Endodermal cell (in vitro differentiated cells): ENCODE measurements at regions not wholly inside any gene's neighbourhood (a gene's known extent, or its start where the extent isn't known, plus 50 kb on each side); places are given as distances from the start of the nearest gene placed in this dataset.
A peak's percentile ranks its signal among the peaks of the same experiment; 100 is the strongest.

Experiments
- DNase-seq: peaks from one replicate; pipeline ENCODE4 v3.0.0-alpha.2; 2017
- H3K27ac ChIP-seq: 2 replicates; pipeline ENCODE4 v1.5.1; 2013; ENCODE audit warnings: mild to moderate bottlenecking, low read depth, low read length, moderate library complexity
- H3K27me3 ChIP-seq: 2 replicates; pipeline ENCODE4 v1.6.1; 2013; ENCODE audit warnings: mild to moderate bottlenecking, low read length, moderate library complexity; ENCODE audit not compliant: insufficient read depth, control insufficient read depth, poor library complexity, severe bottlenecking
- H3K36me3 ChIP-seq: 2 replicates; pipeline ENCODE4 v1.7.0; 2013; ENCODE audit warnings: mild to moderate bottlenecking, low read length, moderate library complexity; ENCODE audit not compliant: control insufficient read depth, insufficient read depth
- H3K4me1 ChIP-seq: one replicate; pipeline ENCODE4 v1.7.0; 2013; ENCODE audit warnings: low read length; ENCODE audit not compliant: control insufficient read depth, insufficient read depth
- H3K4me3 ChIP-seq: 2 replicates; pipeline ENCODE4 v1.5.1; 2013; ENCODE audit warnings: mild to moderate bottlenecking, low read length, moderate library complexity
- H3K9ac ChIP-seq: 2 replicates; pipeline ENCODE4 v1.6.1; 2013; ENCODE audit warnings: mild to moderate bottlenecking, low read length, moderate library complexity; ENCODE audit not compliant: poor library complexity, severe bottlenecking; ENCODE audit errors: extremely low read depth
- H3K9me3 ChIP-seq: 2 replicates; pipeline ENCODE4 v1.6.1; 2013; ENCODE audit warnings: mild to moderate bottlenecking, low read length, moderate library complexity; ENCODE audit not compliant: control insufficient read depth
- H3K27ac Mint-ChIP-seq: 2 replicates; pipeline ENCODE4 v1.8.0; 2020; ENCODE audit warnings: mixed read lengths
- H3K27me3 Mint-ChIP-seq: 2 replicates; pipeline ENCODE4 v1.8.0; 2021; ENCODE audit warnings: mild to moderate bottlenecking, mixed read lengths; ENCODE audit not compliant: insufficient read depth
- H3K36me3 Mint-ChIP-seq: 2 replicates; pipeline ENCODE4 v1.8.0; 2020; ENCODE audit warnings: low read depth, mixed read lengths
- H3K4me1 Mint-ChIP-seq: 2 replicates; pipeline ENCODE4 v1.8.0; 2020; ENCODE audit warnings: mixed read lengths
- H3K4me3 Mint-ChIP-seq: 2 replicates; pipeline ENCODE4 v1.8.0; 2020; ENCODE audit warnings: mild to moderate bottlenecking, moderate library complexity, mixed read lengths
- H3K9me3 Mint-ChIP-seq: 2 replicates; pipeline ENCODE4 v1.8.0; 2020; ENCODE audit warnings: mild to moderate bottlenecking, mixed read lengths
- CTCF ChIP-seq: fragments of 200-600 bp; sonication (generic); conservative IDR thresholded peaks from 2 replicates; pipeline ENCODE4 v1.5.0; 2021; ENCODE audit warnings: antibody characterized with exemption, mild to moderate bottlenecking
- WGBS, 2 experiments: methylation state at CpG; one replicate each; pipeline versions ENCODE4 v1.1.5 to v1.1.7; 2013; ENCODE audit warnings: missing lambda C conversion rate in 2 of 2, mixed read lengths in 1 of 2; ENCODE audit not compliant: insufficient coverage in 1 of 2, insufficient read length in 1 of 2; 5-methylcytosine and 5-hydroxymethylcytosine counted together

GRCh38 chrX:46436744-46437143, 108.5 kb downstream of the ZNF674 start:
- Histone ChIP-seq H3K27me3 (no peaks in the 10 kb centered on the region), H3K4me3 (no peak overlapping the region), H3K9me3 (no peaks in the 10 kb centered on the region), H3K4me1 (no peaks in the 10 kb centered on the region), H3K36me3 (no peaks in the 10 kb centered on the region), H3K27ac (no peak overlapping the region), H3K9ac (no peak overlapping the region)
- TF ChIP-seq CTCF: no peak
- Mint-ChIP-seq H3K27ac (no peak overlapping the region), H3K4me3 (no peak overlapping the region), H3K27me3 (no peaks in the 10 kb centered on the region), H3K9me3 (peaks cover 59% of the 10 kb centered on the region), H3K36me3 (no peaks in the 10 kb centered on the region), H3K4me1 (no peaks in the 10 kb centered on the region)
- DNase-seq: no peak

- Histone ChIP-seq H3K27me3 (no peaks in the 10 kb centered on the region), H3K4me3 (no peak overlapping the region), H3K27ac (no peak overlapping the region), H3K4me1 (no peaks in the 10 kb centered on the region), H3K9ac (no peak overlapping the region), H3K36me3 (no peaks in the 10 kb centered on the region), H3K9me3 (no peaks in the 10 kb centered on the region)
- no peak for TF ChIP-seq CTCF
- Mint-ChIP-seq H3K27me3 (no peaks in the 10 kb centered on the region), H3K4me1 (no peaks in the 10 kb centered on the region), H3K4me3 (no peak overlapping the region), H3K9me3 (peaks cover 48% of the 10 kb centered on the region), H3K36me3 (no peaks in the 10 kb centered on the region), H3K27ac (no peak overlapping the region)
- DNase-seq: no peak
- WGBS, 2 experiments: 74% methylated on average over 2 of the region's 2 CpGs; no CpG with 5 or more reads in 1 of the 2 experiments
These were observed 111.3 kb downstream of the ZNF674 start for GRCh38 chrX:46433892-46434291.

GRCh38 chrX:46408553-46409407, 136.4 kb downstream of the ZNF674 start:
- H3K27ac Mint-ChIP-seq: no peak overlapping the region

More at GRCh38 chrX:46408553-46409407, 136.4 kb downstream of the ZNF674 start:
- Histone ChIP-seq H3K9me3 (no peaks in the 10 kb centered on the region), H3K36me3 (no peaks in the 10 kb centered on the region), H3K9ac (no peak overlapping the region), H3K4me1 (no peaks in the 10 kb centered on the region), H3K27me3 (no peaks in the 10 kb centered on the region), H3K4me3 (no peak overlapping the region), H3K27ac (no peak overlapping the region)
- Mint-ChIP-seq H3K36me3 (no peaks in the 10 kb centered on the region), H3K4me1 (no peaks in the 10 kb centered on the region), H3K4me3 (no peak overlapping the region), H3K27me3 (no peaks in the 10 kb centered on the region), H3K9me3 (peaks cover 31% of the 10 kb centered on the region)
- 50% methylated on average over 7 of the region's 9 CpGs; no CpG with 5 or more reads in 1 of the 2 experiments for WGBS, 2 experiments
- TF ChIP-seq CTCF: peak; percentile 94
- peak; percentile 84 for DNase-seq
